WERI-Rb-1 (cell line): ENCODE measurements at regions not wholly inside any gene's neighbourhood (a gene's known extent, or its start where the extent isn't known, plus 50 kb on each side); places are given as distances from the start of the nearest gene placed in this dataset.

Experiments used
- DNase-seq: peaks from one replicate; pipeline ENCODE4 v3.0.0-alpha.2; 2020
- H3K27ac ChIP-seq: fragments of 250-450 bp; sonication (Bioruptor Pico); 2 replicates; pipeline ENCODE4 v1.5.1; 2020; ENCODE audit warnings: mild to moderate bottlenecking, moderate library complexity
- H3K27me3 ChIP-seq: fragments of 250-450 bp; sonication (Bioruptor Pico); 2 replicates; pipeline ENCODE4 v1.5.1; 2021; ENCODE audit warnings: mild to moderate bottlenecking, low read depth, moderate library complexity; ENCODE audit not compliant: insufficient read depth, severe bottlenecking
- H3K36me3 ChIP-seq: fragments of 250-450 bp; sonication (Bioruptor Pico); 2 replicates; pipeline ENCODE4 v1.5.1; 2020; ENCODE audit warnings: mild to moderate bottlenecking, moderate library complexity
- H3K4me3 ChIP-seq: 2 replicates; pipeline ENCODE4 v1.5.1; 2011; ENCODE audit warnings: low read depth, mild to moderate bottlenecking, control low read depth, low read length
- H3K9me3 ChIP-seq: fragments of 250-450 bp; sonication (Bioruptor Pico); 2 replicates; pipeline ENCODE4 v1.5.1; 2021; ENCODE audit warnings: mild to moderate bottlenecking, moderate library complexity; ENCODE audit not compliant: severe bottlenecking
- CTCF ChIP-seq: IDR thresholded peaks from 2 replicates; pipeline ENCODE4 v1.5.1; 2011; ENCODE audit warnings: low read depth, mild to moderate bottlenecking, control low read depth, inconsistent platforms, low read length

DNA sequence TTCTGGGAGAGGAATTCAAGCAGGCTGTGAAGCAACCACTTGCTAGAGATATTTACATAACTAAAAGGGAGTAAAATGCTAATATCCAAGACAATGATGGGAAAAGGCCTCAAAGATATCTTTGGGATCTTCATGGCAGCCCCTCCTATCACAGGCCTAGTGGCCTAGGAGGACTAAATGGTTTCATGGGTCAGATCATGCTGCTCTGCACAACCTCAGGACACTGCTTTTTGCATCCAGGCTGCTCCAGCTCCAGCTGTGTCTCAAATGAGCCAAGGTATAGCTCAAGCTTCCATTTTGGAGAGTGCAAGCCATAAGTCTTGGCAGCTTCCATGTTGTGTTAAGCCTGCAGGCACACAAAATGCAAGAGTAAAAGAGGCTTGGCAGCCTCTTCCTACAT, 195.6 kb upstream of the SSTR1 start:
- no peaks in the 10 kb centered on the region for H3K27me3 ChIP-seq
- H3K9me3 ChIP-seq, result peaks cover 12% of the 10 kb centered on the region
- no peaks in the 10 kb centered on the region for H3K36me3 ChIP-seq
- no peak overlapping the region for H3K27ac ChIP-seq
- TF ChIP-seq CTCF, result no peak
- no peak for DNase-seq
- no peak overlapping the region for H3K4me3 ChIP-seq

DNA sequence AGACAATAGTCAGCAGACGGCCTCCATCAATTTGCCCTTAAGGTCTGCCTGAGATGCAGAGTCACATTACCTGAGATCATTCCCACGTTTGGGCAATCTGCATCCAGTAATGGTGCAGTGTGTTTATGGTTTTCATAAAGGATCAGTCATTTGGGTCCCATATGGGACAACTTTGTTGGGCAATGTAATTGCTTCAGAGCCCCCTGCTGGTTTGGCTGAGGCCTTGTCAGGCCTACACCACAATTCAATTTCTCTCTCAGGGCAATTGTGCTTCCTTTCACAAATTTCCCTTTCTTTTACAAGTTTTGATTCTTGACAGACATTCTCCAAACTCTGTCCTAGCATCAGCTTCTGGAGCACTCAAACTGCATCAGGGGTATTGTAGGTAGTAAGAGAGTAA, 191.2 kb upstream of the SSTR1 start:
- TF ChIP-seq CTCF, result peak; percentile 75
- Histone ChIP-seq H3K27me3 (no peaks in the 10 kb centered on the region), H3K9me3 (peaks cover 10% of the 10 kb centered on the region), H3K27ac (no peak overlapping the region), H3K36me3 (no peaks in the 10 kb centered on the region), H3K4me3 (no peak overlapping the region)
- peak; percentile 31 for DNase-seq

DNA sequence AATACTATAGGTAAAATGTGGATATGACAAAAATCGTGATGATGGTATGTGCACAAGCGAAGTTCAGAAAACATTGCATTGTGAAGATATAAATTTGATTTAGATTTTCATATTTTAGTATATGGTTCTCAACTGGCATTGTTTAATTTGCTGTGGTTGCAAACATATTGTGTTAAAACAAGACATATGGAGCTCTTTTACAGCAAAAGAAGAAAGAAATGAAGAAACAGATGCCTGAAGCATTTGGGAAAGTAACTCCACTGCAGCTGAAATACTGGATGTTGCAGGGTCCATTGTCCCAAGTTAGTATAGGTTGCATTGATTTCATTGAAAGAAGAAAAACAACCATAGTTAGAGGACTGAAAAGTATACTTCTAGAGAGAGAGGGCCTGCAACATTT, 185.8 kb upstream of the SSTR1 start:
- no peak for DNase-seq
- no peaks in the 10 kb centered on the region for H3K36me3 ChIP-seq
- no peak overlapping the region for H3K4me3 ChIP-seq
- TF ChIP-seq CTCF, result no peak
- H3K27me3 ChIP-seq, result no peaks in the 10 kb centered on the region
- H3K27ac ChIP-seq, result no peak overlapping the region
- H3K9me3 ChIP-seq, result no peaks in the 10 kb centered on the region

DNA sequence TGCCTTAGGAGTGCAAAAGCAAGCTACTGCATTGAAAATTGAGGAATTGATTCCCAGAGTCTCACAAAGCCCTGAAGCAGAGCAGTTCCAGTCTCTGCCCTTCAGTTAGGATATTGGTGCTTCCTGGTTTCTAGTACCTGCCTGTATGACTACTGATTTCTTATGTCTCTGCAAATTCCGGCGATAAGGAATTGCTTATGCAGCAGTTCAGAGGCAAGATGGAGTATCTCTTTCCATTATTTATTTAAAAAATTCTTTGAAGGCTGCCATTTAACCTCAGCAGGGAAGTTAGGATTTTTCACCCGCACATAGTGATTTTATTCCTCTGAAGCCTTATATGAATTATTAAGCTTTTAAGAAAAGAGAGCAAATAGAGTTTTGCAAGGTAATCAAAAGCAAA, 184.9 kb upstream of the SSTR1 start:
- Histone ChIP-seq H3K36me3 (no peaks in the 10 kb centered on the region), H3K4me3 (no peak overlapping the region), H3K27ac (no peak overlapping the region), H3K27me3 (no peaks in the 10 kb centered on the region), H3K9me3 (no peaks in the 10 kb centered on the region)
- DNase-seq, result no peak
- TF ChIP-seq CTCF, result no peak

DNA sequence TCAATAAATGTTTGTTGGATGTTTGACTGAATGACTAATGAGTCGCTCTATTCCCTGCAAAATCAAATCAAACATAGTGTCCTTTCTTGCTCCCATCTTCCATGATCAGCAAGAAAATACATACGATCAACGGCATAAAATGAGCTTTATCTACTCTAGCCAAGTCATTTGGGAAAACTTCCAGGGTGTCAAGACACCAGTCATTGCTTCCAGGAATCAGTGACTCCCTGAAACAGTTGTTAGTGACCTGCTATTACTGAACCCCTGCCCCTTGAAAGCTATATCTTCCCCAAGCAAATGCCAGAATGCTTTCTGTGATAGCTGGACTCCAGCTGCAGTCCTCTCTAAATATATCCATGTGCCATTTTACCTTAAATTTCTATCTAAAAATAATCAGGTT, 169.5 kb upstream of the SSTR1 start:
- Histone ChIP-seq H3K9me3 (no peaks in the 10 kb centered on the region), H3K27me3 (no peaks in the 10 kb centered on the region), H3K36me3 (no peaks in the 10 kb centered on the region), H3K4me3 (no peak overlapping the region), H3K27ac (no peak overlapping the region)
- no peak for TF ChIP-seq CTCF
- DNase-seq, result no peak

GRCh38 chr14:38038986-38039385, 168.7 kb upstream of the SSTR1 start:
- DNase-seq, result no peak
- no peaks in the 10 kb centered on the region for H3K9me3 ChIP-seq
- no peaks in the 10 kb centered on the region for H3K36me3 ChIP-seq
- no peak for TF ChIP-seq CTCF
- H3K27ac ChIP-seq, result no peak overlapping the region
- no peak overlapping the region for H3K4me3 ChIP-seq
- no peaks in the 10 kb centered on the region for H3K27me3 ChIP-seq
